ENCODE measurements at regions not wholly inside any gene's neighbourhood (a gene's known extent, or its start where the extent isn't known, plus 50 kb on each side); places are given as distances from the start of the nearest gene placed in this dataset.
"Not testable (repeated sequence)": the region's sequence is repeated elsewhere in the genome, so short reads cannot be mapped to it uniquely, and the experiment has no call there.

DNA sequence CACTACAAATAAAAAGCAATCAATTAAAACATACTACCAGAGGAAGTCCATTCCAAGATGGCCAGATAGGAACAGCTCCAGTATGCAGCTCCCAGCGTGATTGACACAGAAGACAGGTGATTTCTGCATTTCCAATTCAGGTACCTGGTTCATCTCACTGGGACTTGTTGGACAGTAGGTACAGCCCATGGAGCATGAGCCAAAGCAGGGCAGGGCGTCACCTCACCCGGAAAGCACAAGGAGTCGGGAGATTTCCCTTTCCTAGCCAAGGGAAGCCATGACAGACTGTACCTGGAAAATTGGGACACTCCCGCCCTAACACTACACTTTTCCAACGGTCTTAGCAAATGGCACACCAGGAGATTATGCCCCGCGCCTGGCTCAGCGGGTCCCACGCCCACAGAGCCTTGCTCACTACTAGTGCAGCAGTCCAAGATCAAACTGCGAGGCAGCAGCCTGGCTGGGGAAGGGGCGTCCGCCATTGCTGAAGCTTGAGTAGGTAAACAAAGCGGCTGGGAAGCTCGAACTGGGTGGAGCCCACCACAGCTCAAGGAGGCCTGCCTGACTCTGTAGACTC lies 106.0 kb downstream of the BUD13 start:
- not testable (repeated sequence) for DNase-seq (ENCODE audit: low spot score)

DNA sequence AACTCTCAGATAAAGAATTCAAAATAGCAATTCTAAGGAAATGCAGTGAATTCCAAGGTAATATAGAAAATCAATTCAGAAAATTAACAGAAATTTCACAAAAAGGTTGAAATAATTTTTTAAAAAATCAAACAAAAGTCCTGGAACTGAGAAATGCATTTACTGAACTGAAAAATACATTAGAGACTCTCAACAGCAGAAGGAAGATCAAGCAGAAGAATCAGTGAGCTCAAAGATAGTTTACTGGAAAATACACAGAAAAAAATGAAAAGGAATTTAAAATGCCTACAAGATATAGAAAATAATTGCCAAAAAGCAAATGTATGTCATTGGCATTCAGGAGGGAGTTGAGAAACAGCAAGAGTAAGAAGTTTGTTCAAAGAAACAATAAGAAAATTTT lies 107.3 kb downstream of the BUD13 start:
- DNase-seq (ENCODE audit: low spot score): no peak

DNA sequence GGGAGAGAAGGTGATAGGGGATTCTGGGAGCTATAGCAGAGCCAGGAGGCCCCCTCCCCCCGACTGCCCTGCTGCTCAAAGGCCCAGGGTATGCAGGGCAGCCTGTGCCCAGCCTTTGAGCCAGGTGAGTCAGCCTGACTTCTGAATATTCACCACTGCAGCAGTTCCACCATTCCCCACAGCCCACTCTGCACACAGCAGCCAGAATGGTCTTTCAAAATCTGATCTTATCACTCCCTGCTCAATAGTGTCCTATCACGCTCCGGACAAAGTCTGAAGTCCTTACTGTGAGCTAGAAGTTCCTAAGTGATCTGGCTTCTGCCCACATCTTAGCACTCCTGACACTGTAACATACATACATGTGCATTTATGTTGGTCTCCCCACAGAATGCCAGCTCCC lies 111.7 kb downstream of the BUD13 start:
- DNase-seq (ENCODE audit: low spot score): no peak

DNA sequence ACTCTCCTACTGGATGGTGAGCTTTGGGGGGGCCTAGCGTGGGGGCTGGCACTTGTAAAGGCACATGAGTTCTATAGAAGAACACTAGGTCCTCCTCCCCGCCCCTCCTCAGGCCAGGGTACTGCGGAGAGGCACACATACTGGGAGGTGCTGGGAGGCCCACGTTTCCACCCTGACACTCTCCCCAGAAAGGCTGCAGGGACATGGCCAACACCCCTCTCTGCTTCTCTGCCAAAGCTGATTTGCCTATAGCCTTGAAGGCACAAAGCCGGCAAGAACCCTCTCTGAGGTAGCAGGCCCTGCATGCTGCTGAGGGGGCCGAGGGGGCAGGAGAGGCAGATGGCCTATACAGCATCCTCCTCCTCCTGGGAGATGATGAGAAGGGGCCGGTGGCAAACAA lies 112.8 kb downstream of the BUD13 start:
- DNase-seq (ENCODE audit: low spot score): no peak

DNA sequence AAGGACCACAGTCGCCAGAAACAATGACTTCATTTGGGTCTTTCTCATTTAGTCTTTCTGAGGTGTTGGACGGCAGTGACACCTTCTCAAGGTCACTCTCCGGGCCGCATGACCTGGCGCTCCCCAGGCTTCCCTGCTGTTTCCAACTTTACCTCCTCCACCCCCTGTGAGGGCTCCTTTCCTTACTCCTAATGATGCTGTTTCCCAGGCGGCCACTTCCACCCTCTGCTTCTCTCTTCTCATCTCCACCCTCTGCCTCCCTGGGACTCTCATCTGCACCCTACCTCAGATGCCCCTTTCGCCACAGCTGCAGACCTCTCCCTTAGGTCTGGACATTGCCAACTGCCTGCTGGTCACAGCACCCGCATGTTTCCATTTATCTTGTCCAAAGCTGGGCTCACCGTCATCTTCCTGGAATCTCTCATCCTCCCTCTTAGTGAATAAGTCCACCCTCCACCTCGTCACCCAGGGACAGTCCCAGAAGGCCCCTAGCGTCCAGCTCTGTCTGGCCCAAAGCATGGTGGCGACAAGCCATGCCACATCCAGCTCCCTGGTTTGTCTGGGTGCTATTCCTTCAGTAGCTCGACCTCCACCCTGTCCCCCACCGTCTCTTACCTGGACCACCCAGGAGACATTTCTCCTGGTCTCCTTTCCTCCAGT lies 113.8 kb downstream of the BUD13 start:
- no peak for DNase-seq (ENCODE audit: low spot score)

DNA sequence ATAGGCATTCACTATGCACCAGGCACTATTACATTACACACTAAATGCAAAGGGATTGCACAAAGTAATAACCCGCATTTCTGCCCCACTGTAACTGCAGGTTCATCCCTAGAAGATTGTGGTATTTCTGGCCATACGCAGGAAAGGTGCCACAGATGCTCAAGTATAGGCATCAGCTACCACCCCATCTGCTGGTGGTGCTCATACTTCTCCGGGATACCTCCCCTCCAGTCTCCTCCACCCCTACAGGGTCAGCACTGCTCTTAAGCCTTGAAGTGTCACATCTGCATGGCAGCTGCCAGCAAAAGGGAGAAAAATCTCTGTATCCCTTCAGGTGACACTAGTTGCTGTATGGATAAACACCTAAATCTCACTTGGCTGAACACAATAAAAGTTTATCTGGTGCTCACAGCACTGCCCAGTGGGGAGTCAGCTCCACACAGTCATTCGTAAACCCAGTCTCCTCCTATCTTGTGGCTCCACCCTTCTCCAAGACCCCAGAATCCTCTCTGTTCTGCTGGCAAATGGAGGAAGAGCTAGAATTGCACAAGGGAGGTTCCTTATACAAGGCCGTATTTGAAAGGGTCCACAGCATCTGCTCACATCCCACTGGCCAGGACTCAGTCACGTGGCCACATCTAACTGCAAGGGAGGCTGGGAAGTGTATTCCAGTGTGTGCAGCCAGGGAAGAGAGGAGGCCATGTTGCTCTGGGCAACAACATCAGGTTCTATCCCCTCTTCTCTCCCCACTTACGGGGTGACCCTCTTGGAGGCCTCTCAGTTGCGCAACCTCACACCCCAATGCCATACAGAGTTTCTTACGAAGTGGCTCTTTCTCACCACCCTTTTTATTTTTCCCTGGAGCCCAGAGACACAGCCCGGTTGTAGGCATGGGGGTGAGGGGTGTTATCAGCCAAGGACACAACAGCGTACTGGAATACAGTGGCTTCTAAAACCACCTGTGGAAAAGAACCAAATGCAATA lies 114.7 kb downstream of the BUD13 start:
- no peak for DNase-seq (ENCODE audit: low spot score)

DNA sequence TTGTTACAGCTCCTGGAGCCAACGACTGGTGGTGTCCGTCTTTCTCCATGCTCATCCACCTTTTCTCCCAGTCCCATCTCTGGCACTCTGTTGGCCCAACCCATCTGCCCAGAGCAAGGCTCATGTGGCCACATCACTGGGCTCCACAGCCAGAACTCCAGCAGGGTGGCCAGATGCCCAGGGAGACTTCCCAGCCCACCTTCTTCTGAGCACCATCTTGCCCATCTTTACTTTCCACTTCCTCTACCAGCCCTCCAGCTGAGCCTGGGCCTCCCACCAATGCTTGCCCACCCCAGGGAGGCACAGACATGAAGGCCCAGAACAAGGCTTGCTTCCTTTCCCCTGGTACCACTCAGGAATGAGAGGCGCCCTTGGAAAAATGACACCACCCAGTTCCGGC lies 116.8 kb downstream of the BUD13 start:
- no peak for DNase-seq (ENCODE audit: low spot score)

DNA sequence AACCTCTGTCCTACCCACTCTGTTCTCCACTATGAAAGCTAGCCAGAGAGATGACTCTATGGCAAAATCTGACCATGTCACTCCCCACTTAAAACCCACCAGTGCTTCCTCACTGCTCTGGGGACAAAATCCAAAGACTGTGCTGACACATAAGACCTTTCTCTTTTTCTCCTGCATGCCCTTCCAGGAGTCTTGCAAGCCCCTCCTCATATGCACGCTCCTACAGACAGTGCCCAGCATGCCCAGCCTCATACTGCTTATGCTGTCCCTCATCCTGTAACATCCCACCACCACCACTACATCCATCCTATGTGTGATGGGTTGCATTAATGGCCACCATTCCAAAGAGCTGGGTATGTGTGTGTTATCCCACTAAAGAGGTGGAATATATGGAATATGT lies 118.3 kb downstream of the BUD13 start:
- DNase-seq (ENCODE audit: low spot score): no peak

DNA sequence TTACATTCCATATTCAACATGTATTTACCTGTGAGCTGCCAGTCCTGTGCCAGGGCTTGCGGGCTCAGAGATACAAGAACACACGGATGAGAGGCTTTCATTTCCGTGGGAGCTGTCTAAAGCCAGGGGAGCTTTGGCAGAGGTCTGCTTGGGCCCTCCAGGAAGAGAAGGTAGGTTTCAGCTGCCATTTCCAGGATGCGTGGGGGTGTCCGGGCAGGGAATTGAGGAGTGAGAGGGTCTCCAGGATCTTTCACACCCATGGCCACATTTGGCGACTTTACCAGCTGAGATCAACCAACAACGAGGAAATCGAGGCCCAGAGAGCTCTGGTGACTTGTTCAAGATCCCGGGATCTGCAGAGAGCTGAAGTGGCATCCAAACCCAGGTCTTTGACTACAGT lies 119.6 kb downstream of the BUD13 start:
- DNase-seq (ENCODE audit: low spot score): no peak

DNA sequence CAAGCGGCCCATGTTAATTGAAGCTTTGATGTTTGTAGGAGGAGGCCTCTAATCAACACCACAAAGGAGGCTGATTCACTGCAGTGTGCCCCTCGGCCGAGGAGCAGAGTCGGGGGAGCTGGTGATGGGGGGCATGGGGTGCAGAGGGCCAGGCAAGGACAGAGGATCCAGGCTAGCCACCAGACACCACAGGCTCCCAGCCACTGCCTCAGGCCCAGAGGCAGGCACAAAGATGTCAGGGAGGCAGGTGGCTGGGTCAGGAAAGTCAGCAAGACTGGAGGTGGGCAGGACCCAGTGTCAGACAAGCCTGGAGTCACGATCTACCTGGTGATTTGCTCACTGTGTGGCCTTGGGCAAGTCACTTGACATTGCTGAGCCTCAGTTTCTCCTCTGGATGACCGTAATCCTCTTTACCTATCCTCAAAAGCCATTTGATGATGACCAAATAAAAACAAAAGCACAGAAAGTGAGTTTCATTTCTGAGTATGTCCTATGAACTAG lies 121.0 kb downstream of the BUD13 start:
- DNase-seq (ENCODE audit: low spot score): no peak

DNA sequence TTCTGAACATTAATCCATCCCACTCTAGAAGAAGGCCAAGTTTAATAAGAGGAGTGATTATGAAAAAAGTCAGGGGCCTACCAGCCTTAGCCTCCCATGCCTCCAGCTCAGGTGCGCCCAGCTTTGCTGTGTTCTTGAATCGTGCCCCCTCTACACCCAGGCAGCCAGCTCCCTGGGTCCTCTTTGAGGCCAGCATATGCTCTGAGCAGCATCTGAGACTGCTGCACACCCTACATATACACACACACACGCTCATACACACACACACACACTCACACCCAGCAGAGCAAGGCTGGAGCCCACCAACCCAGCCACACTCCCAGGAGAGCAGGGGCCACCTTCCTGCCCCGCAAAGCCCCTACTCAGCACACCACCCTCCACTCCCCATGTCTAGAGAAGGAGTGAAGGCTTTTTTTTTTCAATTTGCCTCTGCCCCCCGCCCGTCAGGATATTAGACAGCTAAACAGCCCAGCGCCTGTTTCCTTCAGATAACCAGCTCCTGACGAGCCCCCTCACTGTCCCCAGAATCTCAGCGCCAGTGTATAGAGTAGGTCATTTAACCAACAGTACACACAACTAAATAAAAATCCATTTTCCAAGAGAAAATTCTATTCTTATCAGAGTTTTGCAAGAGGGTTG lies 121.6 kb downstream of the BUD13 start:
- DNase-seq (ENCODE audit: low spot score): no peak

DNA sequence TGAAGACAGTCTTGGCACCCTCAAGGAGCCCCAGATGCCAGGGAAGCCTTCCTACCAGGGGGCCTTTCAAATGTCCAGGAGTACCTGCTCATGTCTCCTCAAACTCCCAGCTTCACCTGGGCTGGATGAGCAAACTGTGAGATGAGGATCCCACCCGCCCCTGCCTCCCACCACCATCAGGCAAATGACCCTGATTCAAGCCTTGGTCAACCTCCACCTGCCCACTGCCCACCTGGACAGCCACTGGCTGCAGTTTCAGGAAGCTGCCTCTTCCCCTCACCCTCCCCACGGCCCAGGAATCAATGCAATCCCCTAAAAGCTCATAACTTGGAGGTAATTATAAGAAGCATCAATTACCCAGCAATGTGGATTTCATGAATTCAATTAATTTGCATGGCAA lies 122.7 kb downstream of the BUD13 start:
- no peak for DNase-seq (ENCODE audit: low spot score)

DNA sequence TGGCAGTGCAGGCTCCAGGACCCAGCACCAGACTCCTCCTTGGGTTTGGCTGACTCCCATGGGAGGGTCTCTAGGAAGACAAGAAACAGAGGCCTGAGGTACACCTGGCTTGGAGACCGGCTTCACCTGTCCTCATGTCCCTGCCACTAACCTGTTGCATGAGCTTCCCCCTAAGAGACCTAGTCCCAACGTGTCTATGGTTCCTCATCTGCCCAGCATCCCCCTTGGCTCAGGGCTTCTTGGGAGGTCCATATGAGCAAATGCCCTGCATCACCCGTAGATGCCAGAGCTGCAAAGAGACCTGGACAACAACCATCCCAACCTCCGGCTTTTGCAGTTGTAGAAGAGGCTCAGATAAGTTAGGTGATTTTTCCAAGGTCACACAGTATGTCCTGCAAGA lies 123.5 kb downstream of the BUD13 start:
- no peak for DNase-seq (ENCODE audit: low spot score)

DNA sequence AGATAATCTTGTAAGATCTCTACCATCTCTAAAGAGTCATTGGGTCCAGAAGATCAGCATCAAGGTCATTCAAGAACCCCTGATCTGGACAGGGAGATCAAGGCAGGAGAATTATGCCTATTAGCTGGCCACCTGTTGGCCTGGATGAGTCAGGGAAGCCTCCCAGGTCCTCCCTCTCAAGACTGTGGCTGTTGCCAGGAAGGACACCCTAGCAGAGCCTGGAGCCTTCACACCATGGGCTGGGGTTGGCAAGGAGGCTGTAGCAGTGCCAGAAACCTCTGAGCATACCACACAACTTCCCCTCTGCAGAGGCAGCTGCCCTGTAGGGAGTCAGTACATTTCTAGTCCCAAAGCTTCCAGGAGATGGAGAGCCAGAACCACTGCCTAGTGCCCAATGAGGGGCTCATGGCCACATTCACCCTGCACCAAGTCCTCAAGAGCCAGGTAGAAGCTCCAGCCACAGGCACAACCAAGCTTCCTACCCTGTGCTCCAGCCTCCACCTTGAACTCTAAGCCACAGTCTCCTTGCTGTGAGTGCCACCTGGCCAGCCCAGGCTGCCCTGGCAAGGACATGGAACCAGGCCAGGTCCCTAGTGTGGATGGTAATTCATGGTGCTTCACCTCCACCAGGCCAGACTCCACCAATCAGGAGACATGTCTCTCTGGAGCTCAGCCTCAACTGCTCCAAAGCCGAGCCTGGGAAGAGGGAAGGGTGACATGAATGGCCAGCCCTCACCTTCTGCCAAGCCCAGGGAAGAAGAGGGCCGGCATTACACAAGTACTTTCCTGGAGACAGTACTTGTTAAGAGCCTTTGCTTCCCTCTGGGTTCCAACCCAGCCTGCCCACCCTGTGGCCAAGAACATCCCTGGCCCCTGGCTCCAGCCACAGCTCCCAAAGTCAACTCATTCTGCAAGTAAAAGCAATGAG lies 124.3 kb downstream of the BUD13 start:
- DNase-seq (ENCODE audit: low spot score): no peak

DNA sequence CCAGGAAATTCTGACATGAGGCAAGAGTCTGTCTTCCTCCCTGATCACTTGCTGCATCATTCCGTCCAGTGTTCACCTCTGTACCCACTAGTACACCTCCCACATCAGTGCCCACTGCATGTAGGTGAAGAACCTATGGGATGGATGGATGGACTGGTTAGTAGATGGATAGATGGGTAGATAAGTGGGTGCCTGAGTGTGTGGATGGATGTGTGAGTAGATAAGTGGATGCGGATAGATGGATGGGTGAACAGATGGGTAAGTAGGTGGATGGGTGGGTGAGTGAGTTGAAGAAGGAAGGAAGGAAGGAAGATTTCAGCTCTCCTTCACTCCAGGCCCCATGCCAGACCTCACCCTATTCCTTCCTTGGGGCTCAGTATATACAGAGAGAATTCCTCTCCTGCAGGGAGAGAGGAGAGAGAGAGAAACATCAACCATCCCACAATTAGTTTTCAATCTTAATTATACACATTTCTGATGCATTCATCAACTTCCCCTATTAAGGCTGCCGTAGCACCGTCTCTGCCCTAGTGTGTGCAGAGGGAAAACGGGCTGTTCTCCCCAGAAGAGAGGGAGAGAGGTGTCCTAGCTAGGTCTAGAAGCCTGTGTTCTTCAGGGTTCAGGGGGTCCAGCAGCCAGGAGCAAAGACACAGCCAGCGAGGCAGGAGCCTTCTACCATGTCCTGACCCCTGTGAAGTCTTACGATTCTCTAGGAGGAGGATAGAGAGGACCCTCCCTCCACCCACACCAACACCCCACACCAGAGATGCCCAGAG lies 125.3 kb downstream of the BUD13 start:
- DNase-seq (ENCODE audit: low spot score): no peak

DNA sequence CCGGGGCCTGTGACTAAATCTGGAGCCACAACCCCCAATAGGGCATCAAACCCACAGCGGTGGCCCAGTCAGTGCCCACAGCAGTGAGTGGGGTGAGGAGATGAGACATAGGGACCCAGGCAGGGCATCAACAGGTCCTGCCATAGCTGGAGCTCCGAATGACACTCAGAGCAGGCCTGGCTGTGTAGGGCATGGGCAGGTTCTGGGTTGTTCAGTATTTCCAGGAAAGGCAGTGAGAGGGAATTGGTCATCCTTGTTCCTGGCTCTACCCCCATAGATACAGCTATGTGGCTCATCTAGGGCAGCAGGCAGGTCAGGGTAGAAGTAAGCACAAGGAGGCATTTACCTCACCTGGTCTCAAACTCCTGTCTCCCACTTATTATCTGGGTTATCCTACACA lies 126.6 kb downstream of the BUD13 start:
- no peak for DNase-seq (ENCODE audit: low spot score)

DNA sequence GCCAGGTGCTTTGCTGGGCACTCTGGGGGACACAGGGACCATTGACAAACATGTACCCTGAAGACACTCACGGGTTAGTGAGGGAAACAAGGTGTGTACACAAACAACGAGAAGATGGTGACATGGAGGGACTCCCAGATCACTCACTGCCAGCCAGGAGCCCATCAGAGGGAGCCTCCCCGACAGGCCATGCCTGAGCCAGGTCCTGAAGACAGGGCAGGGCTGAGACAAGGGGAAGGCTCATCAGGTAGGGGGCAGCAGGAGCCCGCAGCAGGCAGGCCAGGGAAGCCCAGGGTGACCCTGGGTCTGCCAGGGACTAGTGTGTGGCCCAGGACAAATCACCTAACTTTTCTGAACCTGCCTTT lies 127.9 kb downstream of the BUD13 start:
- DNase-seq (ENCODE audit: low spot score): no peak

DNA sequence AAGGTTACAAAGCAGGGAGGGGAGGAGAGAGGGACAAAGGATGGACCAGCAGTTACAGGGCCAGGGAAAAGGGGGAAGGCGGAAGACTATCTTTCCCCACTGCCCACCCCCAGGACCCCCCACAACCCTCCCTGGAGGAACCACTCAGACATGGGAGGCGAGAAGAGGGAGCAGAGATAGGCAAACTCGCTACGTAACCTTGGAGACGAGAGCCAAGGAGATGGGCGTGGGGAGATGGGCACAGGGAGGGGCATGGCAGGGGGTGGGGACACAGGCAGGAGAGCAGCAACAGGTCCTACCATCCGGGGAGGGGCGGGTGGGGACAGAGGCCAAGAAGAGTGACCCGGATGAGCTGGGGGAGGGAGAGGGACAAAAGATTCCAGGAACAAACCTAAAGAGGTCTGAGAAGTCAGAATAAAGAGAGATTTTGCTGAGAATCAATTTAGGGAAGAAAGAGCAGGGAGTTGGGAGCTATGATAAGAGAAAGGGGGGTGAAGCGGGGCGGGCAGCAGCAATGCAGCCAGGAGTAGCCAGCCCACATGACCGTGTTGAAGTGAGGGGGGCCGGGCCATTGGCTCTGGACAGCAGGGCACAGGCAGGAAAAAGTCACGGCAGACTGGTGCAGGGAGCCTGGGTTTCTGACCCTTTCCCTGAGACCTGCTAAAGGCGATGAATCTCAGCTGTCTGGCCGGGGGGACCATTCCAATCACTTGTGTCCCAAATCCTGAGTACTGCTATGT lies 128.4 kb downstream of the BUD13 start:
- DNase-seq (ENCODE audit: low spot score): no peak

DNA sequence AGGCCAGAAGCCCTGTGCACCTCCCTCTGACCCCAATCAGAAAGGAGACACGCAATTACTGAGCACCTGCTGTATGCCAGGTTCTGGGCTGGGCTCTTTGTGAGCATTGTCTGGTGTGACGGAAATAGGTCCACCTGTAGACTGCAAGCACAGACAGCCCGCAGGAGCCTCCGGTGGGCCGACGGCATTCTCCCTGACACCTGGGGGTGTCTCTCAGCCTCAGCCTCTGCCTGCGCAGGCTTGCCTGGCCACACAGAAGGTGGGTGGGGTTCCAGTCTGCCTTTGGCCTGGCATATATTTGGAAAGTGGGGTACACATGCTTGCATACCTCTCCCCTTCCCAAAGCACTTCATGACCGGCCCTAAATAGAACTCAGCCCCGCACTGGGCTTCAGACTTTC lies 129.3 kb downstream of the BUD13 start:
- DNase-seq (ENCODE audit: low spot score): no peak

DNA sequence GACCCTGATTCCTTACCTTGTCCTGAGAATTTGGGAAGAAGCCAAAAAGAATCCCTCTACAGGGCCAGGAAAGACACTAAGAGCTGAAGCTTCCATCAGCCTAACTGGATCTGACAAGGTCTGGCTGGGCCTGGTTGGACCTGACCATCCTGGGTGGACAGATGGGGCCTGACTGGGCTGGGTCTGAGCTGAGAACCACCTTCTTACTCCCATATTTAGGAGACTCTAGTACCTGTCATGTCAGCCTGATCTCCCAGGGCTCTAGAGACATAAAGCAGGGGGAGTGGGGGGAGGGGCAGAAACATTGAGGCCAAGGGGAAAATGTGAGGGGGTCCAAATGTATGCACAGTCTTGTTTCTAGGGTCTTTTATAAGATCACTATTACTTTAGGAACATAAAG lies 129.9 kb downstream of the BUD13 start:
- no peak for DNase-seq (ENCODE audit: low spot score)
